ENCODE measurements at regions not wholly inside any gene's neighbourhood (a gene's known extent, or its start where the extent isn't known, plus 50 kb on each side); places are given as distances from the start of the nearest gene placed in this dataset.
"Not testable (repeated sequence)": the region's sequence is repeated elsewhere in the genome, so short reads cannot be mapped to it uniquely, and the experiment has no call there.

DNA sequence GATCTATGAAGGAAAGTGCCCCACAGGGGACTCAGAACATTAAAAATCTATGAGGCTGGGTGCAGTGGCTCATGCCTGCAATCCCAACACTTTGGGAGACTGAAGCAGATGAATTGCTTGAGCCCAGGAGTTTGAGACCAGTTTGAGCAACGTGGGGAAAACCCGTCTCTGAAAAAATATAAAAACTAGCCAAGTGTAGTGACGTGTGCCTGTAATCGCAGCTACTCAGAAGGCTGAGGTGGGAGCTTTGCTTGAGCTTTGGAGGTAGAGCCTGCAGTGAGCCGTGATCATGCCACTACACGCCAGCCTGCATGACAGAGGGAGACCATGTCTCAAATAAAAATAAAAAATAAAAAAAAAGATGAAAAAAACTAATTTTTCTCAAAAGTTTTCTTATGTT is 1070.6 kb downstream of the PCDH9 start:
- TF ChIP-seq, protein P1, sequence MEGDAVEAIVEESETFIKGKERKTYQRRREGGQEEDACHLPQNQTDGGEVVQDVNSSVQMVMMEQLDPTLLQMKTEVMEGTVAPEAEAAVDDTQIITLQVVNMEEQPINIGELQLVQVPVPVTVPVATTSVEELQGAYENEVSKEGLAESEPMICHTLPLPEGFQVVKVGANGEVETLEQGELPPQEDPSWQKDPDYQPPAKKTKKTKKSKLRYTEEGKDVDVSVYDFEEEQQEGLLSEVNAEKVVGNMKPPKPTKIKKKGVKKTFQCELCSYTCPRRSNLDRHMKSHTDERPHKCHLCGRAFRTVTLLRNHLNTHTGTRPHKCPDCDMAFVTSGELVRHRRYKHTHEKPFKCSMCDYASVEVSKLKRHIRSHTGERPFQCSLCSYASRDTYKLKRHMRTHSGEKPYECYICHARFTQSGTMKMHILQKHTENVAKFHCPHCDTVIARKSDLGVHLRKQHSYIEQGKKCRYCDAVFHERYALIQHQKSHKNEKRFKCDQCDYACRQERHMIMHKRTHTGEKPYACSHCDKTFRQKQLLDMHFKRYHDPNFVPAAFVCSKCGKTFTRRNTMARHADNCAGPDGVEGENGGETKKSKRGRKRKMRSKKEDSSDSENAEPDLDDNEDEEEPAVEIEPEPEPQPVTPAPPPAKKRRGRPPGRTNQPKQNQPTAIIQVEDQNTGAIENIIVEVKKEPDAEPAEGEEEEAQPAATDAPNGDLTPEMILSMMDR (conservative IDR thresholded peaks at IDR 0.05), result no peak
- no peak for TF ChIP-seq ZFX (IDR thresholded peaks at IDR 0.05)
- no peak overlapping the region for H3K27ac ChIP-seq

DNA sequence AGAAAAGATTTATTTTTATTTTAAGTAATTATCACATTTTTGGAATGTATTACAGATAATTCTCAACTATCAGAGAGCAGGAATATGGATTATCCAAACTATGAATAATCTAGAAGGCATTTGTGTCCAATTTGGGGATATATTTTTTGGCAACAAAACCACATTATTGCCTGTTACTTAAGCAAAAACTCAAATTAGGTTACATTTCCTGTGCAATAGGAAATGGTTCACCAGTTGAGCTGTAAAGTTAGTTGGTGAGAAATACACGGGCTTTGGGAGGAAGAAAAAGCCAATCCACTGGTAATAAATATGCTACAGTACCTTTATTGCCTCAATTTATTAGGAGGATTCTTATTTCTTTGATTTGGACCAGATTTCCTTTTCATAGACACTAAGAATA is 1075.2 kb downstream of the PCDH9 start:
- no peak overlapping the region for H3K27ac ChIP-seq
- TF ChIP-seq, protein P1 (conservative IDR thresholded peaks at IDR 0.05), result no peak
- TF ChIP-seq ZFX (IDR thresholded peaks at IDR 0.05), result no peak

DNA sequence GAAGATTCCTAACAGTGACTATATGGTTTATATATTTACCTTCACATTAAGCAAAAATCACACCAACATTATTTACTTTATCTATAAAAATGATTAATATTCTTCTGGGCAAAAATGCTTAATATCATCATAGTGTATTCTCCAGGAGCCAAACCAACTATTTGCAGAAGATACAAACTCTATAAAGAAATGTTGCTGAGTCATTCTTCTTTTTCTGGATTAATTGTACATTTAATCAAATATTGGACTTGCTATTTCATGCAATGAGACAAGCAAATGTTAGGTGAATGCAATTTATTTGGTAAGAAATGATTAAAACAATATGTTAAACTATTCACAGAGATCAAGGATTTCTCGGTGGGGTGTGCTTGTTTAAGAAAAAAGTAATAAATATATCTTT is 1075.8 kb downstream of the PCDH9 start:
- TF ChIP-seq, protein P1 (conservative IDR thresholded peaks at IDR 0.05), result no peak
- TF ChIP-seq ZFX (IDR thresholded peaks at IDR 0.05), result no peak
- no peak overlapping the region for H3K27ac ChIP-seq

DNA sequence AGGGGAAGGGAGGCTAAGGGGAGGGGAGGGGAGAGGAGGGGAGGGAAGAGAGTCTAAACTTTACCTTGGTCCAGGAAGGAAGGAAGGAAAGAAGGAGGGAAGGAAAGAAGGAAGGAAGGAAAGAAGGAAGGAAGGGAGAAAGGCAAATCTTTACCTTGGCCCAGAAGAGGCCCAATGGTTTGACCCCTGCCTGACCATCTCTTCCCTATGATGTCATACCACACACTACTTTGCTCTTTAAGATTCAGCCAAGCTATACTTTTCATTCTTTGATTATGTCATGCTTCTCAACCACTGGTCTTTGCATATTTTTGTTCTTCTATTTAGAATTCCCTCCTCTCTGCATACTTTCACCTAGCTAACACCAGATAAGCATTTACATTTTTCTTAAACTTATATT is 1077.5 kb downstream of the PCDH9 start:
- TF ChIP-seq, protein P1 (conservative IDR thresholded peaks at IDR 0.05), result no peak
- TF ChIP-seq ZFX (IDR thresholded peaks at IDR 0.05), result no peak
- no peak overlapping the region for H3K27ac ChIP-seq

DNA sequence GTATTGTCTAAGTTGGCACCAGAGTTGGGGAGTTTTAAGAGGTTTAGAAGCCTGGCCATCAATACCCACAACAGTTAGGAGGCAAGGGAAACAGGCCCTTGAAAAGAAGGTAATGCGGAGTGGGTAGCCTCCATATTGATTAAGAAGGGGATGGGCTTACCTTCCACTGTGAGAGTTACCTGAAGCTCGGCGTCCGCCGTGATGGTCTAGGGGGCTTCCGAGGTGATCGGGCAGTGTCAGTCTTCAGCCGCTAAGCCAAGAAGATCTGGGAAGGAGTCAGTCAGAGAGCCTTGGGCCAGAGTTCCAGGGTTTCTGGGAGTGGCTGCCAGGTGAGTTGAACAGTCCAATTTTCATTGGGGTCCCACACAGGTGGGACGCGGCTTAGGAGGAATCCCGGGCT is 1085.8 kb downstream of the PCDH9 start:
- H3K27ac ChIP-seq, result not testable (repeated sequence)

DNA sequence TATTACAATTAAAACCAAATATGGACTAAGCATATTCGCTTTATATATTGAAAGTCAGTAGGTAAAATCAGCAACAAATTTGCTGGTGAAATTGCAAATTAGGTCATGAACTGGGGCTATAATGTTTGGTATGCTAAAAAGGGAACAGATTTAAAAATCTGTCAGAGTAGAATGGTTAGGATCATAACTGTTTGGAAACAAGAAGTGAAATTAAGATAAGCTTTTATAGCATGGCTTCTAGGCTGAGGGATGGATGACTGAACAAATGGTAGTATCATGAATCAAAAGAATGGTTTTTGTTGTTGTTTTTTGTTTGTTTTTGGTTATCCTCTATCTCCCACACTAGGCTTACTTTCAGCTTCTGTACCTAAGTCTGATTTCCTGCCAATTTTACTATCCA is 1090.4 kb downstream of the PCDH9 start:
- no peak overlapping the region for H3K27ac ChIP-seq
- no peak for TF ChIP-seq ZFX (IDR thresholded peaks at IDR 0.05)
- TF ChIP-seq, protein P1 (conservative IDR thresholded peaks at IDR 0.05), result no peak

DNA sequence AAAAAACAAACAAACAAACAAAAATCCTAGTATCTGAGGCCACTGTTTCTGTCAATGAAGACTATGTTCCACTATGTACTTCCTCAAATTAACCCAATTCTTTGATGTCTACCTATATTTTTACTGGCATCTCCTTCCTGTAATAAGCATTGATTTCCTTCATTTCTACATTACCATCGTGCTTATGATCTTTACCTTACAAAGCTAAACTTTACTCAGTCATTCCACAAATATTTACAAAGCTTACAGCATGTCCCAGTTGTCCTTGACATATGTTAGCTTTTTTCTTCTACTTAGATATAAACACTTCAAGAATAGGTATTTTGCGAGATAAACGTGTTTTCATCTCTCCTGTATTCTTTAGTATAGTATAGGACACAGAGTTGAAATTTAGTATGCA is 1090.9 kb downstream of the PCDH9 start:
- TF ChIP-seq, protein P1 (conservative IDR thresholded peaks at IDR 0.05), result no peak
- no peak for TF ChIP-seq ZFX (IDR thresholded peaks at IDR 0.05)
- no peak overlapping the region for H3K27ac ChIP-seq

DNA sequence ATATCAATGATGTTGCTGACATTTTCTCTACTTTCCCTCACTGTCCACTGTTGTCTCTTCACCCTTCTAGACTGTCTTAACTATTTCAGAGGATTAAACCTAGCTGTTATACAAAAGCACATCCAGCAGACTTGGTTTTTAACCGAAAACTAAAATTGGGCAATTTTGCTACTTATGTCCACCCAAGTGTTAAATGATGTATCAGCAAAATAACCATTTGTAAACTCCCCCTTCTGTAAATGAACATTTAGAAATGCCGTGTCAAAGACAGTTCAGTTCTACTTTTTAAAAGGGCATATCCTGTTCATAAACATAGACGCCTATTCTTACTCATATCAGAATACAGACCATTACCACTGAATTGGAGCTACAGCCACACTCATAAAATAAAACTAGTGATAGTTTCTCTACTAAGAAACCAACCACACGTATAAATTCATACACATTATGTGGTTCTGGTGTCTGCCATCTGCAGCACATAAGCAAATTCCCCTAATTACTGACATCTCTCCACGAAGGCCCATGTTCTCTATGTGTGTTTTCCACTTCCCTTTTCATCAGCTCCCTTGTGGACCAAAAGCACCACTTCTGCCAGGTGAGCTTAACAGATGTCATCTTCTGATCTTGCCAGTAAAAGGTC is 1091.8 kb downstream of the PCDH9 start:
- TF ChIP-seq, protein P1 (conservative IDR thresholded peaks at IDR 0.05), result no peak
- TF ChIP-seq ZFX (IDR thresholded peaks at IDR 0.05), result no peak
- no peak overlapping the region for H3K27ac ChIP-seq

Data from C4-2B (cell line).